Panc1 (cell line): ENCODE measurements at regions not wholly inside any gene's neighbourhood (a gene's known extent, or its start where the extent isn't known, plus 50 kb on each side); places are given as distances from the start of the nearest gene placed in this dataset.

ENCODE experiments used
- ATAC-seq: fragments of 200-7000 bp; cut with Tn5 transposase; 2 replicates; pipeline ENCODE4 v1.9.1; 2020; ENCODE audit warnings: mild to moderate bottlenecking, moderate library complexity
- BruUV-seq: library from RNA; stranded (reverse); fragments of 400-500 nt; replicated peaks from 2 replicates; lab custom pipeline; 2021; lab: Mats Ljungman, UMichigan
- CTCF ChIA-PET: fragments of 300-600 bp; sonication (Branson Sonifier 250); formaldehyde crosslinking; loops from one replicate; lab custom pipeline; 2022; ENCODE audit warnings: antibody characterized with exemption; lab: Charles Lee
- POLR2A ChIA-PET: fragments of 300-600 bp; sonication (Branson Sonifier 250); formaldehyde crosslinking; loops from one replicate; lab custom pipeline; 2022; ENCODE audit warnings: antibody characterized with exemption; lab: Charles Lee
- DNase-seq: peaks from one replicate; pipeline ENCODE4 v3.0.0-alpha.2; 2010; ENCODE audit warnings: low read depth, low spot score
- H3K27ac ChIP-seq: 2 replicates; pipeline ENCODE4 v1.5.1; 2011; ENCODE audit warnings: mild to moderate bottlenecking, low read length, inconsistent platforms
- H3K27me3 ChIP-seq: fragments of 200-500 bp; sonication (Bioruptor generic); 2 replicates; pipeline ENCODE4 v1.6.0; 2014; ENCODE audit warnings: low read length, inconsistent platforms; ENCODE audit not compliant: control insufficient read depth, insufficient read depth
- H3K36me3 ChIP-seq: fragments of 200-500 bp; sonication (Bioruptor generic); 2 replicates; pipeline ENCODE4 v1.5.1; 2014; ENCODE audit warnings: inconsistent platforms, mild to moderate bottlenecking, low read length, moderate library complexity; ENCODE audit not compliant: control insufficient read depth, insufficient read depth
- H3K4me1 ChIP-seq: 2 replicates; pipeline ENCODE4 v1.5.1; 2011; ENCODE audit warnings: inconsistent platforms, mild to moderate bottlenecking, low read length, moderate library complexity; ENCODE audit not compliant: control insufficient read depth, insufficient read depth
- H3K4me3 ChIP-seq, 2 experiments: 2 replicates each; pipeline ENCODE4 v1.5.1; 2011 to 2012; ENCODE audit warnings: low read depth in 2 of 2, low read length in 2 of 2, mild to moderate bottlenecking in 2 of 2, inconsistent platforms in 1 of 2, moderate library complexity in 1 of 2
- H3K9me3 ChIP-seq: fragments of 200-500 bp; sonication (Bioruptor generic); 2 replicates; pipeline ENCODE4 v1.5.1; 2014; ENCODE audit warnings: low read depth, mild to moderate bottlenecking, inconsistent platforms, low read length, moderate library complexity; ENCODE audit not compliant: control insufficient read depth, insufficient read depth
- CTCF ChIP-seq: fragments of 450-650 bp; IDR thresholded peaks from 2 replicates; pipeline ENCODE4 v1.5.1; 2017; ENCODE audit warnings: mild to moderate bottlenecking
- POLR2AphosphoS5 ChIP-seq: IDR thresholded peaks from 2 replicates; pipeline ENCODE4 v1.6.1; 2012; ENCODE audit warnings: mild to moderate bottlenecking, low read depth, low read length, moderate library complexity
- REST ChIP-seq, 2 experiments: IDR thresholded peaks; 2 replicates each; pipeline ENCODE4 v1.6.1; 2011 to 2012; ENCODE audit warnings: low read depth in 2 of 2, control low read depth in 1 of 2, low read length in 1 of 2, mild to moderate bottlenecking in 1 of 2, moderate library complexity in 1 of 2; ENCODE audit not compliant: insufficient read depth in 1 of 2
- SIN3A ChIP-seq: IDR thresholded peaks from 2 replicates; pipeline ENCODE4 v1.6.1; 2012; ENCODE audit warnings: low read depth, mild to moderate bottlenecking, low read length, moderate library complexity, borderline replicate concordance; ENCODE audit not compliant: insufficient read depth
- TCF7L2 ChIP-seq: IDR thresholded peaks from 2 replicates; pipeline ENCODE4 v1.6.1; 2011; ENCODE audit warnings: mild to moderate bottlenecking, low read depth, low read length, inconsistent platforms
- in situ Hi-C: cut with HindIII; loops from 2 replicates; pipeline ENCODE4 v1.10.0; 2016; ENCODE audit warnings: low sequenced_read_pairs, low pct_unique_long_range_greater_than_20kb
- intact Hi-C: fragments of 100-400 bp; cut with micrococcal nuclease; formaldehyde crosslinking; loops from one replicate; pipeline ENCODE4 v1.10.0; 2022; ENCODE audit not compliant: unreplicated experiment

GRCh38 chr3:117543521-117543920 is 833.9 kb downstream of the TUSC7 start:
- TF ChIP-seq SIN3A = no peak
- no peak for TF ChIP-seq CTCF
- no peak for TF ChIP-seq POLR2AphosphoS5
- TF ChIP-seq REST (IDR thresholded peaks at IDR 0.05; ENCODE audit: insufficient read depth in 1 of 2, low read depth in 2 of 2, low read length in 1 of 2) = no peak
- TF ChIP-seq TCF7L2 = no peak
- ChIA-PET CTCF (no interaction called here), POLR2A (no interaction called here)
- no peak overlapping the region for H3K4me3 ChIP-seq
- intact Hi-C loops = no loop called here
- H3K9me3 ChIP-seq = no peaks in the 10 kb centered on the region
- in situ Hi-C loops = no loop called here
- no peaks in the 10 kb centered on the region for H3K27me3 ChIP-seq
- BruUV-seq = no TSS peak
- no peak overlapping the region for H3K27ac ChIP-seq
- no peaks in the 10 kb centered on the region for H3K4me1 ChIP-seq
- DNase-seq (no peak), ATAC-seq (no peak)
- no peaks in the 10 kb centered on the region for H3K36me3 ChIP-seq

- intact Hi-C loops = no loop called here
- ATAC-seq = no peak
- H3K9me3 ChIP-seq = no peaks in the 10 kb centered on the region
- CTCF ChIA-PET = no interaction called here
- no peaks in the 10 kb centered on the region for H3K4me1 ChIP-seq
- no peaks in the 10 kb centered on the region for H3K36me3 ChIP-seq
- H3K4me3 ChIP-seq = no peak overlapping the region
- no peak for DNase-seq
- TF ChIP-seq REST (IDR thresholded peaks at IDR 0.05; ENCODE audit: insufficient read depth in 1 of 2, low read depth in 2 of 2, low read length in 1 of 2) = no peak
- POLR2A ChIA-PET = no interaction called here
- in situ Hi-C loops = no loop called here
- no TSS peak for BruUV-seq
- no peak overlapping the region for H3K27ac ChIP-seq
- H3K27me3 ChIP-seq = no peaks in the 10 kb centered on the region
Observed at GRCh38 chr3:117545484-117545883, 835.9 kb downstream of the TUSC7 start.
